ENCODE measurements at regions not wholly inside any gene's neighbourhood (a gene's known extent, or its start where the extent isn't known, plus 50 kb on each side); places are given as distances from the start of the nearest gene placed in this dataset.

DNA sequence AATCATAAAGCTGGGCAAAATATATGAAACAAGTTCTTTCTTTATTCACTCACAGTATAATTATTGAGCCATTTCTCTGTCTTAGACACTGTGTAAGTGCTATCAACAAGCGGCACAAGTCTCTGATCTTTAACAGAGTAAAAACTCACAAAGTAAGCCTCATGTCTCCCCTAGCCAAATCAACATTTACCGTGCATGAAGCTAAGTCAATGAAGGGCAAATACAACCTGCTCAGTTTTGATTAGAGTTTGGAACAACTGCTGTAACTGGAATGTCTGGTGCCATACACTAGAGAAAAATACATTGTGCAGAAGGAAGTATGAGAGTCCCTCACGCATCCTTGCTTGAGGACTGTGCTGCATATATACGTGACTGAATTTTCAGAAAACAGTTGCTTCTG, 291.0 kb upstream of the EPHA3 start:
- TF ChIP-seq CTCF (IDR thresholded peaks at IDR 0.05; ENCODE audit: poor library complexity, severe bottlenecking): no peak
- no peak for TF ChIP-seq REST (IDR thresholded peaks at IDR 0.05; ENCODE audit: borderline replicate concordance)
- TF ChIP-seq POLR2AphosphoS5 (IDR thresholded peaks at IDR 0.05): no peak
- TF ChIP-seq RAD21 (conservative IDR thresholded peaks at IDR 0.05): no peak
- TF ChIP-seq EP300 (conservative IDR thresholded peaks at IDR 0.05; ENCODE audit: poor library complexity, severe bottlenecking): no peak
- no peak for TF ChIP-seq EZH2 (IDR thresholded peaks at IDR 0.05; ENCODE audit: borderline replicate concordance, insufficient read depth, low read length, poor library complexity, severe bottlenecking)
- no peak for TF ChIP-seq TAF1 (IDR thresholded peaks at IDR 0.05; ENCODE audit: low read depth)
- no peak for TF ChIP-seq SMC3 (conservative IDR thresholded peaks at IDR 0.05; ENCODE audit: poor library complexity)
- TF ChIP-seq MXI1 (conservative IDR thresholded peaks at IDR 0.05; ENCODE audit: poor library complexity, severe bottlenecking): no peak

All from neural cell (in vitro differentiated cells).